Liver (tissue), 8 donors: ENCODE measurements at regions not wholly inside any gene's neighbourhood (a gene's known extent, or its start where the extent isn't known, plus 50 kb on each side); places are given as distances from the start of the nearest gene placed in this dataset.

ENCODE experiments used
- DNase-seq: peaks from one replicate; pipeline ENCODE4 v3.0.0-alpha.2; 2017; ENCODE audit warnings: low spot score
- H3K27ac ChIP-seq, 2 donors: one replicate each; pipeline ENCODE4 v1.7.0; 2013; ENCODE audit warnings: inconsistent platforms in 2 of 2, low read length in 2 of 2, control low read depth in 1 of 2, low read depth in 1 of 2, mild to moderate bottlenecking in 1 of 2
- H3K27me3 ChIP-seq, 4 donors: one replicate each; pipeline versions ENCODE4 v1.6.1 to v1.7.0; 2013; ENCODE audit warnings: low read length in 3 of 4, inconsistent platforms in 1 of 4, mild to moderate bottlenecking in 1 of 4, moderate library complexity in 1 of 4; ENCODE audit not compliant: control insufficient read depth in 4 of 4, insufficient read depth in 4 of 4
- H3K36me3 ChIP-seq, 4 donors: one replicate each; pipeline versions ENCODE4 v1.6.1 to v1.7.0; 2013; ENCODE audit warnings: low read length in 3 of 4, mild to moderate bottlenecking in 3 of 4, low read depth in 1 of 4, moderate library complexity in 1 of 4; ENCODE audit not compliant: control insufficient read depth in 4 of 4, insufficient read depth in 3 of 4
- H3K4me1 ChIP-seq, 4 donors: one replicate each; pipeline versions ENCODE4 v1.6.1 to v1.7.0; 2013; ENCODE audit warnings: low read length in 3 of 4, mild to moderate bottlenecking in 3 of 4, moderate library complexity in 1 of 4; ENCODE audit not compliant: control insufficient read depth in 4 of 4, insufficient read depth in 4 of 4
- H3K4me3 ChIP-seq, 3 donors: one replicate each; pipeline versions ENCODE4 v1.6.1 to v1.7.0; 2013; ENCODE audit warnings: low read length in 3 of 3, control low read depth in 1 of 3, low read depth in 1 of 3, mild to moderate bottlenecking in 1 of 3
- H3K9ac ChIP-seq, 2 donors: one replicate each; pipeline ENCODE4 v1.7.0; 2013; ENCODE audit warnings: low read length in 2 of 2, mild to moderate bottlenecking in 2 of 2, moderate library complexity in 2 of 2, control low read depth in 1 of 2, low read depth in 1 of 2
- H3K9me3 ChIP-seq, 4 donors: one replicate each; pipeline versions ENCODE4 v1.6.1 to v1.7.0; 2013; ENCODE audit warnings: low read length in 3 of 4; ENCODE audit not compliant: control insufficient read depth in 4 of 4
- CTCF ChIP-seq: fragments of 150-350 bp; IDR thresholded peaks from 2 replicates; pipeline ENCODE4 v1.5.1; 2017; ENCODE audit warnings: improper control_type of control experiment, low read depth, low read length; ENCODE audit not compliant: missing input control
- EGR1 ChIP-seq, 2 donors: IDR thresholded peaks; 2 replicates each; pipeline ENCODE4 v1.6.1; 2016 to 2018; ENCODE audit warnings: antibody characterized with exemption in 2 of 2, low read depth in 2 of 2
- FOXA1 ChIP-seq: IDR thresholded peaks from 2 replicates; pipeline ENCODE4 v1.6.1; 2016; ENCODE audit warnings: antibody characterized with exemption
- HNF4A ChIP-seq, 2 donors: conservative IDR thresholded peaks; 2 replicates each; pipeline ENCODE4 v1.6.1; 2016; ENCODE audit warnings: antibody characterized with exemption in 2 of 2, mild to moderate bottlenecking in 2 of 2
- HNF4G ChIP-seq: IDR thresholded peaks from 2 replicates; pipeline ENCODE4 v1.6.1; 2016; ENCODE audit warnings: antibody characterized with exemption
- JUND ChIP-seq, 2 donors: IDR thresholded peaks; 2 replicates each; pipeline ENCODE4 v1.6.1; 2016; ENCODE audit warnings: antibody characterized with exemption in 2 of 2
- MAX ChIP-seq: IDR thresholded peaks from 2 replicates; pipeline ENCODE4 v1.6.1; 2016; ENCODE audit warnings: antibody characterized with exemption
- NR2F2 ChIP-seq: IDR thresholded peaks from 2 replicates; pipeline ENCODE4 v1.6.1; 2016; ENCODE audit warnings: antibody characterized with exemption
- REST ChIP-seq: IDR thresholded peaks from 2 replicates; pipeline ENCODE4 v1.6.1; 2016; ENCODE audit warnings: antibody characterized with exemption, mild to moderate bottlenecking
- SP1 ChIP-seq: IDR thresholded peaks from 2 replicates; pipeline ENCODE4 v1.6.1; 2018; ENCODE audit warnings: antibody characterized with exemption, mild to moderate bottlenecking
- TAF1 ChIP-seq: conservative IDR thresholded peaks from 2 replicates; pipeline ENCODE4 v1.6.1; 2016; ENCODE audit warnings: antibody characterized with exemption, mild to moderate bottlenecking
- WGBS: extraction: QIAGEN DNeasy Blood & Tissue Kit; methylation state at CpG from one replicate; pipeline ENCODE4 v1.1.7; 2013; 5-methylcytosine and 5-hydroxymethylcytosine counted together
- donor health status: healthy.
- donor health status: healthy.
- donor health status: healthy.
- donor health status: healthy.
- donor health status: healthy.

- TF ChIP-seq REST (no peak), HNF4G (no peak), MAX (no peak)
Observed at GRCh38 chr16:22675745-22676540, 138.0 kb upstream of the HS3ST2 start (continued).

- no peak overlapping the region for H3K4me3 ChIP-seq
- no peak overlapping the region for H3K9ac ChIP-seq
- 87% methylated on average over 8 of the region's 8 CpGs for WGBS
- TF ChIP-seq SP1, result no peak
- TF ChIP-seq NR2F2, result no peak
- no peak for TF ChIP-seq EGR1 (IDR thresholded peaks at IDR 0.05; ENCODE audit: low read depth in 2 of 2)
- no peak for TF ChIP-seq REST
- no peak for TF ChIP-seq TAF1
- no peak for TF ChIP-seq HNF4A (conservative IDR thresholded peaks at IDR 0.05)
- TF ChIP-seq FOXA1, result no peak
- no peak for TF ChIP-seq JUND (IDR thresholded peaks at IDR 0.05)
- TF ChIP-seq CTCF, result no peak
- TF ChIP-seq HNF4G, result no peak
- H3K9me3 ChIP-seq, result peaks cover 0 to 3% (median 0%) of the 10 kb centered on the region in 4 donors
- no peak overlapping the region for H3K27ac ChIP-seq
- no peak for DNase-seq
- no peaks in the 10 kb centered on the region for H3K36me3 ChIP-seq
- H3K27me3 ChIP-seq, result peaks cover 0 to 18% (median 3%) of the 10 kb centered on the region in 4 donors
- H3K4me1 ChIP-seq, result no peaks in the 10 kb centered on the region
Observed at GRCh38 chr16:22677024-22677830, 136.7 kb upstream of the HS3ST2 start.
